ENCODE measurements at regions not wholly inside any gene's neighbourhood (a gene's known extent, or its start where the extent isn't known, plus 50 kb on each side); places are given as distances from the start of the nearest gene placed in this dataset.

GRCh38 chr4:72629540-72629939 is 60.5 kb upstream of the ADAMTS3 start:
- TF ChIP-seq, protein P1, sequence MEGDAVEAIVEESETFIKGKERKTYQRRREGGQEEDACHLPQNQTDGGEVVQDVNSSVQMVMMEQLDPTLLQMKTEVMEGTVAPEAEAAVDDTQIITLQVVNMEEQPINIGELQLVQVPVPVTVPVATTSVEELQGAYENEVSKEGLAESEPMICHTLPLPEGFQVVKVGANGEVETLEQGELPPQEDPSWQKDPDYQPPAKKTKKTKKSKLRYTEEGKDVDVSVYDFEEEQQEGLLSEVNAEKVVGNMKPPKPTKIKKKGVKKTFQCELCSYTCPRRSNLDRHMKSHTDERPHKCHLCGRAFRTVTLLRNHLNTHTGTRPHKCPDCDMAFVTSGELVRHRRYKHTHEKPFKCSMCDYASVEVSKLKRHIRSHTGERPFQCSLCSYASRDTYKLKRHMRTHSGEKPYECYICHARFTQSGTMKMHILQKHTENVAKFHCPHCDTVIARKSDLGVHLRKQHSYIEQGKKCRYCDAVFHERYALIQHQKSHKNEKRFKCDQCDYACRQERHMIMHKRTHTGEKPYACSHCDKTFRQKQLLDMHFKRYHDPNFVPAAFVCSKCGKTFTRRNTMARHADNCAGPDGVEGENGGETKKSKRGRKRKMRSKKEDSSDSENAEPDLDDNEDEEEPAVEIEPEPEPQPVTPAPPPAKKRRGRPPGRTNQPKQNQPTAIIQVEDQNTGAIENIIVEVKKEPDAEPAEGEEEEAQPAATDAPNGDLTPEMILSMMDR (conservative IDR thresholded peaks at IDR 0.05): no peak
- no peak for TF ChIP-seq EZH2 (IDR thresholded peaks at IDR 0.05; ENCODE audit: low read depth)
